BE2C (cell line): ENCODE measurements at regions not wholly inside any gene's neighbourhood (a gene's known extent, or its start where the extent isn't known, plus 50 kb on each side); places are given as distances from the start of the nearest gene placed in this dataset.
"Not testable (repeated sequence)": the region's sequence is repeated elsewhere in the genome, so short reads cannot be mapped to it uniquely, and the experiment has no call there.

ENCODE experiments used
- DNase-seq: peaks from one replicate; pipeline ENCODE4 v3.0.0-alpha.2; 2020
- H3K27me3 ChIP-seq: fragments of 250-450 bp; sonication (Bioruptor Pico); 2 replicates; pipeline ENCODE4 v1.5.1; 2020; ENCODE audit warnings: mild to moderate bottlenecking
- H3K36me3 ChIP-seq: fragments of 250-450 bp; sonication (Bioruptor Pico); 2 replicates; pipeline ENCODE4 v1.5.1; 2020; ENCODE audit warnings: mild to moderate bottlenecking
- H3K4me1 ChIP-seq: fragments of 250-450 bp; sonication (Bioruptor Pico); 2 replicates; pipeline ENCODE4 v1.5.1; 2020
- H3K4me3 ChIP-seq: 2 replicates; pipeline ENCODE4 v1.5.1; 2011; ENCODE audit warnings: low read depth, low read length
- H3K9me3 ChIP-seq: fragments of 250-450 bp; sonication (Bioruptor Pico); 2 replicates; pipeline ENCODE4 v1.5.1; 2020
- TF ChIP-seq, protein P1 (sequence below): IDR thresholded peaks from 2 replicates; pipeline ENCODE4 v1.5.1; 2012; ENCODE audit warnings: mild to moderate bottlenecking, low read depth, low read length

DNA sequence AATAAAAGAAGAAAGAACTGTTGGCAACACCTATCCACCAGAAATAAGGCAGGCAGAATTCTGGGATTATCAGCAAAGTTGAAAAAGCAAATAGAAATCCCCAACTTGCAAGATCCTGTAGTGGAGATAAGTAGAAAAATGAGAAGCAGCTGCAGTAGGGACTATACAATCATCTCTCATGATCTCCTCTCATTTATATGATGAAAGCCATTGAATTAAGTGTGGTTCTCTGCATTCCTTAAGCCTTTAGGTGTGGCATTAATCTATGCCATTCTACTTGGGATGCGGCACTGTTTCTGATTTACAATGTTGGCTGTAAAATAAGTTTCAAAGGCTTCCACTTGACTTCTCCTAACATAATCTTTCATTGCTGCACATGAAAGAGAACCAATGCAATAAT, 869.8 kb downstream of the TRAM1L1 start:
- TF ChIP-seq, protein P1, sequence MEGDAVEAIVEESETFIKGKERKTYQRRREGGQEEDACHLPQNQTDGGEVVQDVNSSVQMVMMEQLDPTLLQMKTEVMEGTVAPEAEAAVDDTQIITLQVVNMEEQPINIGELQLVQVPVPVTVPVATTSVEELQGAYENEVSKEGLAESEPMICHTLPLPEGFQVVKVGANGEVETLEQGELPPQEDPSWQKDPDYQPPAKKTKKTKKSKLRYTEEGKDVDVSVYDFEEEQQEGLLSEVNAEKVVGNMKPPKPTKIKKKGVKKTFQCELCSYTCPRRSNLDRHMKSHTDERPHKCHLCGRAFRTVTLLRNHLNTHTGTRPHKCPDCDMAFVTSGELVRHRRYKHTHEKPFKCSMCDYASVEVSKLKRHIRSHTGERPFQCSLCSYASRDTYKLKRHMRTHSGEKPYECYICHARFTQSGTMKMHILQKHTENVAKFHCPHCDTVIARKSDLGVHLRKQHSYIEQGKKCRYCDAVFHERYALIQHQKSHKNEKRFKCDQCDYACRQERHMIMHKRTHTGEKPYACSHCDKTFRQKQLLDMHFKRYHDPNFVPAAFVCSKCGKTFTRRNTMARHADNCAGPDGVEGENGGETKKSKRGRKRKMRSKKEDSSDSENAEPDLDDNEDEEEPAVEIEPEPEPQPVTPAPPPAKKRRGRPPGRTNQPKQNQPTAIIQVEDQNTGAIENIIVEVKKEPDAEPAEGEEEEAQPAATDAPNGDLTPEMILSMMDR: no peak
- H3K4me3 ChIP-seq: no peak overlapping the region
- no peaks in the 10 kb centered on the region for H3K9me3 ChIP-seq
- no peaks in the 10 kb centered on the region for H3K36me3 ChIP-seq
- H3K27me3 ChIP-seq: no peaks in the 10 kb centered on the region
- no peak for DNase-seq
- H3K4me1 ChIP-seq: no peaks in the 10 kb centered on the region

- TF ChIP-seq, protein P1: no peak
- no peaks in the 10 kb centered on the region for H3K36me3 ChIP-seq
- no peak overlapping the region for H3K4me3 ChIP-seq
- no peaks in the 10 kb centered on the region for H3K4me1 ChIP-seq
- H3K27me3 ChIP-seq: no peaks in the 10 kb centered on the region
- no peaks in the 10 kb centered on the region for H3K9me3 ChIP-seq
- DNase-seq: no peak
These were observed 882.9 kb downstream of the TRAM1L1 start for GRCh38 chr4:116202524-116202923.

DNA sequence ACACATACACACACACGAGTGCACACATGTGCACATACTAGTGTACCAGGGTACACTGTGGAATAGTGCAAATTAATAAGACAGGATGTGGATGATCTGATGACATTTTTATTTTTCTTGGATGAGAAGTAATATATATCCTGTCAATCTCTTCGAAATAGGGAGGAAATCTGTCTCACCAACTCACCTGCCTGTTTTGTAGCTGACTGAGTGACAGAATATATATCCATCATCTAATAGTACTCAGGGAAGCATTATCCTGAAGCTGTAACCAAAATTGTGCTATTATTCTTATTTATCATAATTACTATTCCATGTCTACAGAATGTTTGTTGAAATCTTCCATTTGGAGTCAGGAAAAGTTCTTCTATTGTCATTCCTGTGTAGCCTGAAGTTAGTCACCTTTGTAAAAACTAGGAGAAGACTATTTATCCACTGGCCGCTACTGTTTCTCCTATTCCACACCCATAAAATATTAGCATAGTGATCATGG, 888.0 kb downstream of the TRAM1L1 start:
- Histone ChIP-seq H3K9me3 (no peaks in the 10 kb centered on the region), H3K27me3 (no peaks in the 10 kb centered on the region), H3K36me3 (no peaks in the 10 kb centered on the region), H3K4me1 (no peaks in the 10 kb centered on the region), H3K4me3 (no peak overlapping the region)
- TF ChIP-seq, protein P1: no peak
- no peak for DNase-seq

- H3K4me1 ChIP-seq: no peaks in the 10 kb centered on the region
- H3K9me3 ChIP-seq: no peaks in the 10 kb centered on the region
- no peak for DNase-seq
- TF ChIP-seq, protein P1: no peak
- H3K27me3 ChIP-seq: no peaks in the 10 kb centered on the region
- H3K4me3 ChIP-seq: no peak overlapping the region
- no peaks in the 10 kb centered on the region for H3K36me3 ChIP-seq
These were observed 902.1 kb downstream of the TRAM1L1 start for GRCh38 chr4:116183241-116183640.

DNA sequence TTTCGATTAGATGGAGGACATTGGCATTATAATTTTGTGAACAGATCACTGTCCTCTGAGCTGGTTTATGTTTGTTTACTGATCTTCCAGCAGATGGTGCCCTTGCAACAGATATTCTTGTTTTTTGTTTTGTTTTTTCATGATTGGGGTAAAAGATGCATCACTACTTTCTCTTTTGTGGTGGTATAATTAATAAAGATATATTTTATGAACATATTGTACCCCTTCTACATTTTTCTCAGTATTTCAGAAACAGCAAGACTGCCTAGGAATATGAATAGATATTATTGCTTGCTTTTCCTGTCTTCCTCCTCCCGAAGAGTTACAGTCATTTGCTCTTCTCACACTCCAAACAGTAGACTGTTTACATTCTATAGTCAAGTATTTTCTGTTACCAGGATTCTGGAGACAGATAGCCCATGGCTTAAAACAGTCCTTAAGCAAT, 905.2 kb downstream of the TRAM1L1 start:
- TF ChIP-seq, protein P1: peak; percentile 64
- DNase-seq: no peak
- H3K4me3 ChIP-seq: peak overlapping the region; percentile 32
- H3K27me3 ChIP-seq: no peaks in the 10 kb centered on the region
- H3K36me3 ChIP-seq: no peaks in the 10 kb centered on the region
- no peaks in the 10 kb centered on the region for H3K9me3 ChIP-seq
- no peaks in the 10 kb centered on the region for H3K4me1 ChIP-seq

- H3K27me3 ChIP-seq, DNase-seq, H3K9me3 ChIP-seq, H3K4me1 ChIP-seq, H3K36me3 ChIP-seq, H3K4me3 ChIP-seq: not testable (repeated sequence)
These were observed 934.0 kb downstream of the TRAM1L1 start for GRCh38 chr4:116151371-116151770.

- no peak for DNase-seq
- H3K4me1 ChIP-seq: no peaks in the 10 kb centered on the region
- peaks cover 4% of the 10 kb centered on the region; the same call in 1 of the 2 replicates for H3K27me3 ChIP-seq
- TF ChIP-seq, protein P1: no peak
- H3K36me3 ChIP-seq: no peaks in the 10 kb centered on the region
- no peak overlapping the region for H3K4me3 ChIP-seq
- H3K9me3 ChIP-seq: no peaks in the 10 kb centered on the region
These were observed 935.2 kb downstream of the TRAM1L1 start for GRCh38 chr4:116150152-116150551.
